ENCODE measurements at regions not wholly inside any gene's neighbourhood (a gene's known extent, or its start where the extent isn't known, plus 50 kb on each side); places are given as distances from the start of the nearest gene placed in this dataset.
"Not testable (repeated sequence)": the region's sequence is repeated elsewhere in the genome, so short reads cannot be mapped to it uniquely, and the experiment has no call there.

- Histone ChIP-seq H3K4me1 (no peaks in the 10 kb centered on the region), H3K9me3 (no peaks in the 10 kb centered on the region), H3K27ac (no peak overlapping the region), H3K4me2 (no peak overlapping the region), H3K4me3 (no peak overlapping the region)
- ChIA-PET CTCF (no interaction called here), POLR2A (no interaction called here)
- DNase-seq (ENCODE audit: low read depth in 1 of 2, low spot score in 1 of 2), result no peak
- no peak for FAIRE-seq
- 33% methylated on average over 7 of the region's 7 CpGs for WGBS (ENCODE audit: missing lambda C conversion rate)
- ATAC-seq, result no peak
- TF ChIP-seq MAFK (IDR thresholded peaks at IDR 0.05; ENCODE audit: partially characterized antibody) (no peak), MYC (IDR thresholded peaks at IDR 0.05; ENCODE audit: borderline replicate concordance, low read length) (no peak), ZFP36 (IDR thresholded peaks at IDR 0.05; ENCODE audit: borderline replicate concordance, partially characterized antibody) (no peak), NPAS2 (CRISPR knock-in tag; IDR thresholded peaks at IDR 0.05; ENCODE audit: borderline replicate concordance) (no peak)
Observed at GRCh38 chr10:16156681-16157080, 280.1 kb upstream of the PTER start.

DNA sequence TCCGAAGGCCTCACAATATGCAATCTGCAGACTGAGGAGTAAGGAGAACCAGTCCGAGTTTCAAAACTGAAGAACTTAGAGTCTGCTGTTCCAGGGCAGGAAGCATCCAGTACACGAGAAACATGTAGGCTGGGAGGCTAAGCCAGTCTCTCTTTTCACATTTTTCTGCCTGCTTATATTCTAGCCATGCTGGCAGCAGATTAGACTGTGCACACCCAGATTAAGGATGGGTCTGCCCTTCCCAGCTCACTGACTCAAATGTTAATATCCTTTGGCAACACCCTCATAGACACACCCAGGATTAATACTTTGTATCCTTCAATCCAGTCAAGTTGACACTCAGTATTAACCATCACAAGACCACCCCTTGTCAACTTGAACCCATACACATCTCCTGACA lies 271.7 kb upstream of the PTER start:
- DNase-seq (ENCODE audit: low read depth in 1 of 2, low spot score in 1 of 2); H3K4me1 ChIP-seq; H3K27ac ChIP-seq; ATAC-seq; H3K9me3 ChIP-seq; H3K4me3 ChIP-seq; POLR2A ChIA-PET; FAIRE-seq; CTCF ChIA-PET; H3K4me2 ChIP-seq: not testable (repeated sequence)
- 3% methylated on average over 3 of the region's 3 CpGs for WGBS (ENCODE audit: missing lambda C conversion rate)

GRCh38 chr10:16182144-16182543 lies 254.7 kb upstream of the PTER start:
- H3K4me3 ChIP-seq, result no peak overlapping the region
- POLR2A ChIA-PET, result no interaction called here
- no peak for FAIRE-seq
- 17% methylated on average over 6 of the region's 6 CpGs for WGBS (ENCODE audit: missing lambda C conversion rate)
- ATAC-seq, result no peak
- no peak overlapping the region for H3K27ac ChIP-seq
- CTCF ChIA-PET, result no interaction called here
- no peaks in the 10 kb centered on the region for H3K4me1 ChIP-seq
- H3K4me2 ChIP-seq, result no peak overlapping the region
- H3K9me3 ChIP-seq, result no peaks in the 10 kb centered on the region
- TF ChIP-seq CBX2 (IDR thresholded peaks at IDR 0.05; ENCODE audit: borderline replicate concordance, low read depth) (no peak), FOSB (CRISPR knock-in tag; IDR thresholded peaks at IDR 0.05) (no peak), TP53 (CRISPR knock-in tag; IDR thresholded peaks at IDR 0.05) (no peak), NR3C1 (IDR thresholded peaks at IDR 0.05) (no peak), JUNB (IDR thresholded peaks at IDR 0.05) (no peak), POLR2AphosphoS2 (conservative IDR thresholded peaks at IDR 0.05; ENCODE audit: low read length) (no peak), RFX5 (IDR thresholded peaks at IDR 0.05) (no peak), JUN (IDR thresholded peaks at IDR 0.05) (no peak), SMC3 (IDR thresholded peaks at IDR 0.05) (no peak), PHF8 (IDR thresholded peaks at IDR 0.05; ENCODE audit: borderline replicate concordance, low read depth) (no peak), RCOR1 (IDR thresholded peaks at IDR 0.05; ENCODE audit: low read depth, low read length) (no peak)
- TF ChIP-seq, protein P1, sequence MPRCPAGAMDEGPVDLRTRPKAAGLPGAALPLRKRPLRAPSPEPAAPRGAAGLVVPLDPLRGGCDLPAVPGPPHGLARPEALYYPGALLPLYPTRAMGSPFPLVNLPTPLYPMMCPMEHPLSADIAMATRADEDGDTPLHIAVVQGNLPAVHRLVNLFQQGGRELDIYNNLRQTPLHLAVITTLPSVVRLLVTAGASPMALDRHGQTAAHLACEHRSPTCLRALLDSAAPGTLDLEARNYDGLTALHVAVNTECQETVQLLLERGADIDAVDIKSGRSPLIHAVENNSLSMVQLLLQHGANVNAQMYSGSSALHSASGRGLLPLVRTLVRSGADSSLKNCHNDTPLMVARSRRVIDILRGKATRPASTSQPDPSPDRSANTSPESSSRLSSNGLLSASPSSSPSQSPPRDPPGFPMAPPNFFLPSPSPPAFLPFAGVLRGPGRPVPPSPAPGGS (IDR thresholded peaks at IDR 0.05), result no peak
- TF ChIP-seq, protein P2, sequence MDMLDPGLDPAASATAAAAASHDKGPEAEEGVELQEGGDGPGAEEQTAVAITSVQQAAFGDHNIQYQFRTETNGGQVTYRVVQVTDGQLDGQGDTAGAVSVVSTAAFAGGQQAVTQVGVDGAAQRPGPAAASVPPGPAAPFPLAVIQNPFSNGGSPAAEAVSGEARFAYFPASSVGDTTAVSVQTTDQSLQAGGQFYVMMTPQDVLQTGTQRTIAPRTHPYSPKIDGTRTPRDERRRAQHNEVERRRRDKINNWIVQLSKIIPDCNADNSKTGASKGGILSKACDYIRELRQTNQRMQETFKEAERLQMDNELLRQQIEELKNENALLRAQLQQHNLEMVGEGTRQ (IDR thresholded peaks at IDR 0.05), result no peak
- no peak for DNase-seq (ENCODE audit: low read depth in 1 of 2, low spot score in 1 of 2)

DNA sequence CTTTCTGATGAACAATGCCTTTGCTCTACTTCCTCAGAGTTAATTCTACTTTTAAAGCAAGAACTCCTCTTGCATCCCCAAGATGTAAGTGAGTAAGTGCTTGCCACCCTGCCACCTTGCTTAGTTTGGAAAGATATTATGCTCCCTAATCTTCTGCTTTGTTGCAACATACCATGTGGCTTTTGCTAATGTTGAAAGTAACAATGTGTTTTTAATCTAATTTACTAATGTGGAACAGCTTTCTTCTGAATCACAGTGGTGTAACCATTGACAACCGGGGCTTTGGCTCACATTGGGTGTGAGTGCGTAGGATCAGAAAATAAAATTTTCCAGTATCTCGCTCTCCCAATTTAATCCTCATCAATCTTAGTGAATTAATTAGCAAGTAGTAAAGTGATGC lies 254.1 kb upstream of the PTER start:
- Histone ChIP-seq H3K4me2 (no peak overlapping the region), H3K27ac (no peak overlapping the region), H3K4me1 (no peaks in the 10 kb centered on the region), H3K4me3 (no peak overlapping the region), H3K9me3 (no peaks in the 10 kb centered on the region)
- TF ChIP-seq CTCF (IDR thresholded peaks at IDR 0.05) (no peak), GATA3 (IDR thresholded peaks at IDR 0.05; ENCODE audit: borderline replicate concordance) (no peak), POLR2A (IDR thresholded peaks at IDR 0.05; ENCODE audit: low read length) (no peak), RAD21 (conservative IDR thresholded peaks at IDR 0.05 in 1 of 2, IDR thresholded peaks at IDR 0.05 in 1 of 2) (no peak), EHMT2 (IDR thresholded peaks at IDR 0.05; ENCODE audit: low read depth) (no peak), ZNF302 (CRISPR knock-in tag; IDR thresholded peaks at IDR 0.05) (no peak), RARB (CRISPR knock-in tag; IDR thresholded peaks at IDR 0.05) (no peak), MAZ (IDR thresholded peaks at IDR 0.05; ENCODE audit: borderline replicate concordance, low read depth, low read length) (no peak), BHLHE40 (IDR thresholded peaks at IDR 0.05; ENCODE audit: low read depth, low read length) (no peak)
- TF ChIP-seq, protein P3, sequence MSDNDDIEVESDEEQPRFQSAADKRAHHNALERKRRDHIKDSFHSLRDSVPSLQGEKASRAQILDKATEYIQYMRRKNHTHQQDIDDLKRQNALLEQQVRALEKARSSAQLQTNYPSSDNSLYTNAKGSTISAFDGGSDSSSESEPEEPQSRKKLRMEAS (IDR thresholded peaks at IDR 0.05), result no peak
- CTCF ChIA-PET, result no interaction called here
- no peak for FAIRE-seq
- POLR2A ChIA-PET, result no interaction called here
- no peak for ATAC-seq
- DNase-seq (ENCODE audit: low read depth in 1 of 2, low spot score in 1 of 2), result no peak
- WGBS (ENCODE audit: missing lambda C conversion rate), result 14% methylated on average over 3 of the region's 3 CpGs

Data from A549 (cell line).